ENCODE measurements at regions not wholly inside any gene's neighbourhood (a gene's known extent, or its start where the extent isn't known, plus 50 kb on each side); places are given as distances from the start of the nearest gene placed in this dataset.

- TF ChIP-seq, protein P1, sequence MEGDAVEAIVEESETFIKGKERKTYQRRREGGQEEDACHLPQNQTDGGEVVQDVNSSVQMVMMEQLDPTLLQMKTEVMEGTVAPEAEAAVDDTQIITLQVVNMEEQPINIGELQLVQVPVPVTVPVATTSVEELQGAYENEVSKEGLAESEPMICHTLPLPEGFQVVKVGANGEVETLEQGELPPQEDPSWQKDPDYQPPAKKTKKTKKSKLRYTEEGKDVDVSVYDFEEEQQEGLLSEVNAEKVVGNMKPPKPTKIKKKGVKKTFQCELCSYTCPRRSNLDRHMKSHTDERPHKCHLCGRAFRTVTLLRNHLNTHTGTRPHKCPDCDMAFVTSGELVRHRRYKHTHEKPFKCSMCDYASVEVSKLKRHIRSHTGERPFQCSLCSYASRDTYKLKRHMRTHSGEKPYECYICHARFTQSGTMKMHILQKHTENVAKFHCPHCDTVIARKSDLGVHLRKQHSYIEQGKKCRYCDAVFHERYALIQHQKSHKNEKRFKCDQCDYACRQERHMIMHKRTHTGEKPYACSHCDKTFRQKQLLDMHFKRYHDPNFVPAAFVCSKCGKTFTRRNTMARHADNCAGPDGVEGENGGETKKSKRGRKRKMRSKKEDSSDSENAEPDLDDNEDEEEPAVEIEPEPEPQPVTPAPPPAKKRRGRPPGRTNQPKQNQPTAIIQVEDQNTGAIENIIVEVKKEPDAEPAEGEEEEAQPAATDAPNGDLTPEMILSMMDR (IDR thresholded peaks at IDR 0.05): no peak
- no peak for TF ChIP-seq POLR2A (IDR thresholded peaks at IDR 0.05)
Measured at GRCh38 chr18:70398076-70398475, 109.2 kb downstream of the SOCS6 start.
